ENCODE measurements at regions not wholly inside any gene's neighbourhood (a gene's known extent, or its start where the extent isn't known, plus 50 kb on each side); places are given as distances from the start of the nearest gene placed in this dataset.

- Mint-ChIP-seq H3K27ac (ENCODE audit: unreplicated experiment) (no peak overlapping the region), H3K27me3 (ENCODE audit: insufficient read depth, unreplicated experiment) (peaks cover under 1% of the 10 kb centered on the region), H3K4me3 (ENCODE audit: unreplicated experiment) (no peak overlapping the region), H3K9me3 (ENCODE audit: unreplicated experiment) (no peaks in the 10 kb centered on the region), H3K4me1 (ENCODE audit: low read depth, unreplicated experiment) (no peaks in the 10 kb centered on the region), H3K36me3 (ENCODE audit: insufficient read depth, unreplicated experiment) (no peaks in the 10 kb centered on the region)
- no peak for TF ChIP-seq CTCF (IDR thresholded peaks at IDR 0.05; ENCODE audit: insufficient read depth in 1 of 2, low read depth in 1 of 2, low read length in 1 of 2, severe bottlenecking in 1 of 2, unreplicated experiment in 1 of 2)
- ChIA-PET CTCF (no interaction called here), POLR2A (no interaction called here)
- H3K9me3 ChIP-seq, result peaks cover 3% of the 10 kb centered on the region; the same call in 1 of the 2 replicates
- no peaks in the 10 kb centered on the region for H3K36me3 ChIP-seq (ENCODE audit: control insufficient read depth, insufficient read depth, low read length)
- H3K27me3 ChIP-seq (replicated peaks; ENCODE audit: control insufficient read depth, insufficient read depth, low read length), result no peaks in the 10 kb centered on the region
- no peaks in the 10 kb centered on the region for H3K4me1 ChIP-seq
- no TSS peak for BruUV-seq (replicated peaks)
- intact Hi-C loops (cut with micrococcal nuclease; ENCODE audit: unreplicated experiment), result no loop called here
- DNase-seq, result peak in 1 of 2 experiments; percentile 26
- H3K4me3 ChIP-seq (ENCODE audit: low read depth, low read length), result no peak overlapping the region
Measured at GRCh38 chr16:86092586-86093480, 193.9 kb downstream of the IRF8 start.

- Histone ChIP-seq H3K9me3 (peaks cover 3% of the 10 kb centered on the region; the same call in 1 of the 2 replicates), H3K4me1 (no peaks in the 10 kb centered on the region), H3K36me3 (ENCODE audit: control insufficient read depth, insufficient read depth, low read length) (no peaks in the 10 kb centered on the region), H3K4me3 (ENCODE audit: low read depth, low read length) (no peak overlapping the region), H3K27me3 (replicated peaks; ENCODE audit: control insufficient read depth, insufficient read depth, low read length) (no peaks in the 10 kb centered on the region)
- Mint-ChIP-seq H3K4me1 (ENCODE audit: low read depth, unreplicated experiment) (no peaks in the 10 kb centered on the region), H3K36me3 (ENCODE audit: insufficient read depth, unreplicated experiment) (no peaks in the 10 kb centered on the region), H3K4me3 (ENCODE audit: unreplicated experiment) (no peak overlapping the region), H3K27me3 (ENCODE audit: insufficient read depth, unreplicated experiment) (peaks cover 6% of the 10 kb centered on the region), H3K27ac (ENCODE audit: unreplicated experiment) (no peak overlapping the region), H3K9me3 (ENCODE audit: unreplicated experiment) (no peaks in the 10 kb centered on the region)
- POLR2A ChIA-PET, result no interaction called here
- CTCF ChIA-PET, result interaction anchor here (0.6 kb wide), 1 partner anchor 43 kb away, joined by 3 read pairs; no protein-coding TSS in a partner anchor
- intact Hi-C loops (cut with micrococcal nuclease; ENCODE audit: unreplicated experiment), result no loop called here
- no TSS peak for BruUV-seq (replicated peaks)
- DNase-seq, result peak in 1 of 2 experiments; percentile 34
- peak in 1 of 2 experiments; percentile 10 for TF ChIP-seq CTCF (IDR thresholded peaks at IDR 0.05; ENCODE audit: insufficient read depth in 1 of 2, low read depth in 1 of 2, low read length in 1 of 2, severe bottlenecking in 1 of 2, unreplicated experiment in 1 of 2)
Measured at GRCh38 chr16:86093801-86094750, 195.1 kb downstream of the IRF8 start.

GRCh38 chr16:86095131-86095752 is 196.3 kb downstream of the IRF8 start:
- Histone ChIP-seq H3K4me3 (ENCODE audit: low read depth, low read length) (no peak overlapping the region), H3K27me3 (replicated peaks; ENCODE audit: control insufficient read depth, insufficient read depth, low read length) (no peaks in the 10 kb centered on the region), H3K9me3 (peaks cover 3% of the 10 kb centered on the region; the same call in 1 of the 2 replicates), H3K4me1 (no peaks in the 10 kb centered on the region), H3K36me3 (ENCODE audit: control insufficient read depth, insufficient read depth, low read length) (no peaks in the 10 kb centered on the region)
- Mint-ChIP-seq H3K27ac (ENCODE audit: unreplicated experiment) (no peak overlapping the region), H3K4me1 (ENCODE audit: low read depth, unreplicated experiment) (no peaks in the 10 kb centered on the region), H3K36me3 (ENCODE audit: insufficient read depth, unreplicated experiment) (no peaks in the 10 kb centered on the region), H3K9me3 (ENCODE audit: unreplicated experiment) (no peaks in the 10 kb centered on the region), H3K27me3 (ENCODE audit: insufficient read depth, unreplicated experiment) (peaks cover 6% of the 10 kb centered on the region), H3K4me3 (ENCODE audit: unreplicated experiment) (no peak overlapping the region)
- DNase-seq, result peak in 1 of 2 experiments; percentile 10
- no peak for TF ChIP-seq CTCF (IDR thresholded peaks at IDR 0.05; ENCODE audit: insufficient read depth in 1 of 2, low read depth in 1 of 2, low read length in 1 of 2, severe bottlenecking in 1 of 2, unreplicated experiment in 1 of 2)
- CTCF ChIA-PET, result no interaction called here
- intact Hi-C loops (cut with micrococcal nuclease; ENCODE audit: unreplicated experiment), result no loop called here
- POLR2A ChIA-PET, result no interaction called here
- no TSS peak for BruUV-seq (replicated peaks)
